ENCODE measurements at regions not wholly inside any gene's neighbourhood (a gene's known extent, or its start where the extent isn't known, plus 50 kb on each side); places are given as distances from the start of the nearest gene placed in this dataset.
"Not testable (repeated sequence)": the region's sequence is repeated elsewhere in the genome, so short reads cannot be mapped to it uniquely, and the experiment has no call there.

DNA sequence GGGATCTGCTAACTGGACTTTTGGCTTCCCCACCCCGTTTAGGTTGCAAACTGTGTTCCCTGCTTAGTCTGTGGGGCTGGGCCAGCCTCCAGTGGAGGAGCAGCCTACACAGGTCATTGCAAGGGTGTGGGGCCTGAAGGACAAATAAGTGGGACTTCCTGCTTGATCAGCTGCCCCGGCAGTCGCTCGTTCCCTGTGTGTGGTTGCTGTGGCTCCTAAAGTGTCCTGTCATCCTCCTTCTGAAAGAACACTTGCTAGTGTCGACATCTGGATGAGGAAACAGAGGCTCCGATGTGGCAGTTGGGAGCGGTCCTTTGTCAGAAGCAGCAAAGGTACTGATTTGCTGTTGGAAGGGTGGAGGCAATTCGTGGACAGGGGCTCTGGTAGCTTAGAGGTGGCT, 88.9 kb upstream of the TBCA start:
- no peak overlapping the region for H3K27ac ChIP-seq
- no peak overlapping the region for H3K4me3 ChIP-seq (ENCODE audit: low read depth, low read length)
- TF ChIP-seq, protein P1, sequence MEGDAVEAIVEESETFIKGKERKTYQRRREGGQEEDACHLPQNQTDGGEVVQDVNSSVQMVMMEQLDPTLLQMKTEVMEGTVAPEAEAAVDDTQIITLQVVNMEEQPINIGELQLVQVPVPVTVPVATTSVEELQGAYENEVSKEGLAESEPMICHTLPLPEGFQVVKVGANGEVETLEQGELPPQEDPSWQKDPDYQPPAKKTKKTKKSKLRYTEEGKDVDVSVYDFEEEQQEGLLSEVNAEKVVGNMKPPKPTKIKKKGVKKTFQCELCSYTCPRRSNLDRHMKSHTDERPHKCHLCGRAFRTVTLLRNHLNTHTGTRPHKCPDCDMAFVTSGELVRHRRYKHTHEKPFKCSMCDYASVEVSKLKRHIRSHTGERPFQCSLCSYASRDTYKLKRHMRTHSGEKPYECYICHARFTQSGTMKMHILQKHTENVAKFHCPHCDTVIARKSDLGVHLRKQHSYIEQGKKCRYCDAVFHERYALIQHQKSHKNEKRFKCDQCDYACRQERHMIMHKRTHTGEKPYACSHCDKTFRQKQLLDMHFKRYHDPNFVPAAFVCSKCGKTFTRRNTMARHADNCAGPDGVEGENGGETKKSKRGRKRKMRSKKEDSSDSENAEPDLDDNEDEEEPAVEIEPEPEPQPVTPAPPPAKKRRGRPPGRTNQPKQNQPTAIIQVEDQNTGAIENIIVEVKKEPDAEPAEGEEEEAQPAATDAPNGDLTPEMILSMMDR (IDR thresholded peaks at IDR 0.05; ENCODE audit: low read depth, low read length): no peak
- H3K36me3 ChIP-seq: no peaks in the 10 kb centered on the region
- no peaks in the 10 kb centered on the region for H3K27me3 ChIP-seq (ENCODE audit: insufficient read depth, low read depth, severe bottlenecking)
- no peaks in the 10 kb centered on the region for H3K9me3 ChIP-seq (ENCODE audit: severe bottlenecking)
- DNase-seq: no peak

DNA sequence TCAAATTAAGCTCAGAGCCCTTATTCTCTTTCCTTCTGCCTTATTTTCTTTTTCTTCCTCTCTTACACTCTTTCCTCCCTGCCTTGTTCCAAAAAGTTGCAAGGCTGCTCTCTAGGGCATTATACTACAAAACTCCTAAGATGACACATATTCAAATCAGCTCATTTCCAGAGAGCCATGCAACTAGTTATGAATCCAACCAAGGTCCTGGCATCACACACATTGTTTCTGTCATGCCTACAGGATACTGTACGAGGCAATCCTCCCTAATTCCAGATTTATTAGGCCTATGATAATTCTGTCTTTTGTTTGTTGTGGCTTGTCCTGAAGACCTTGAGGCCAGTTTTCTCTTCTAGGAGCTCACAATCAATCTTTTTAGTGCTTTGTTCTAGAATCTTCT, 87.0 kb upstream of the TBCA start:
- H3K27me3 ChIP-seq (ENCODE audit: insufficient read depth, low read depth, severe bottlenecking): no peaks in the 10 kb centered on the region
- no peak for DNase-seq
- no peaks in the 10 kb centered on the region for H3K9me3 ChIP-seq (ENCODE audit: severe bottlenecking)
- TF ChIP-seq, protein P1 (IDR thresholded peaks at IDR 0.05; ENCODE audit: low read depth, low read length): no peak
- no peak overlapping the region for H3K27ac ChIP-seq
- no peak overlapping the region for H3K4me3 ChIP-seq (ENCODE audit: low read depth, low read length)
- no peaks in the 10 kb centered on the region for H3K36me3 ChIP-seq

DNA sequence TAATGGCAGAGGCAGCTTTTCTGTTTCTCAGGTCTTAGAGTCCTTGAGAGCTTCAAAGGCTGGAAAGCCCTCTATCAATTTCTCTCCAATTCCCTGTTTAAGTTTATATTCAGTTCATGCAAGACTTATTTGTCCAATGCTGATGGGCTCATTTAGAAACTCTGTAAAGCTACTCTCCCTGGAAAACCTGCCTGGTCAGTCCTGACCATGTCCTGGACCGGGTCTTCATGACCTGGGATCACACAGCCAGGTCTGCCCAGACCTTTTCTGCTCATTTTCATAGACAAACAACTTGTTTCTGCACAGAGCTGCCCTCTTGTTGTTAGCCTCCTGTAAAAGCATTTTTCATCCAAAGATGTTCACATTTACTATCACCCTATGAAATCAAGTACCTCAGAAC, 85.4 kb upstream of the TBCA start:
- Histone ChIP-seq H3K9me3 (ENCODE audit: severe bottlenecking) (no peaks in the 10 kb centered on the region), H3K4me3 (ENCODE audit: low read depth, low read length) (no peak overlapping the region), H3K36me3 (no peaks in the 10 kb centered on the region), H3K27me3 (ENCODE audit: insufficient read depth, low read depth, severe bottlenecking) (no peaks in the 10 kb centered on the region), H3K27ac (no peak overlapping the region)
- TF ChIP-seq, protein P1 (IDR thresholded peaks at IDR 0.05; ENCODE audit: low read depth, low read length): no peak
- no peak for DNase-seq

DNA sequence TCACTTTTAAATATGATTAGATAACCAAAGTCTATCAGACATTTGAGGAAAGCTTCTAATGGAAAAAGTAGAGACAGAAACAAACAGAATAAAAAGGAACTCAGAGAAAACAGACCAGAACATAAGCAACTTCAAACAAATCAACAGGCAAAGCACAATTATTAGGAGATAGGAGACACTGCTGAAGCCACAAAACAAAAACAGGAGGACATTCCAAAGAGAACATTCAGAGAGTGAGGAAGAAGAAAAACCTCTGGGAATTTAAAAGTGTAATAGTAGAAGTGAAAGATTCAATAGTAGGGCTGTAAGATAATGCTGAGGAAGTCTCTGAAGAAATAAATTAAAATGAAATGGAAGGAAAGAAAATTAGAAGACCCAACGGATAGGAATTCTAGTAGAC, 83.2 kb upstream of the TBCA start:
- H3K36me3 ChIP-seq: no peaks in the 10 kb centered on the region
- TF ChIP-seq, protein P1 (IDR thresholded peaks at IDR 0.05; ENCODE audit: low read depth, low read length): no peak
- no peak overlapping the region for H3K27ac ChIP-seq
- H3K4me3 ChIP-seq (ENCODE audit: low read depth, low read length): no peak overlapping the region
- DNase-seq: no peak
- no peaks in the 10 kb centered on the region for H3K27me3 ChIP-seq (ENCODE audit: insufficient read depth, low read depth, severe bottlenecking)
- H3K9me3 ChIP-seq (ENCODE audit: severe bottlenecking): no peaks in the 10 kb centered on the region

DNA sequence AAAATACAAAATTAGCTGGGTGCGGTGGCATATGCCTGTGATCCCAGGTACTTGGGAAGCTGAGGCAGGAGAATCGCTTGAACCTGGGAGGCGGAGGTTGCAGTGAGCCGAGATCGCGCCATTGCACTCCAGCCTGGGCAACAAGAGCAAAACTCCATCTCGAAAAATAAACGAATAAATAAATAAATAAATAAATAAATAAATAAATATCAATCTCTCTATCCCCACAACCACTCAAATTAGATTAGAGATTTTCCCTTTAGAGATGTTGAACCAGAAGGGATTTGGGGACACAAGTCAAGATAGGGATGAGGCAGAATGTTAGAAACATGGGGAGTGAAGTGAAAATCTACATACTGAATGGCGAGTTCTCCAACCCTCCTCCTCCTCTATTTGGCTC, 82.5 kb upstream of the TBCA start:
- H3K4me3 ChIP-seq (ENCODE audit: low read depth, low read length); H3K27ac ChIP-seq; H3K27me3 ChIP-seq (ENCODE audit: insufficient read depth, low read depth, severe bottlenecking); H3K36me3 ChIP-seq; DNase-seq; H3K9me3 ChIP-seq (ENCODE audit: severe bottlenecking): not testable (repeated sequence)

DNA sequence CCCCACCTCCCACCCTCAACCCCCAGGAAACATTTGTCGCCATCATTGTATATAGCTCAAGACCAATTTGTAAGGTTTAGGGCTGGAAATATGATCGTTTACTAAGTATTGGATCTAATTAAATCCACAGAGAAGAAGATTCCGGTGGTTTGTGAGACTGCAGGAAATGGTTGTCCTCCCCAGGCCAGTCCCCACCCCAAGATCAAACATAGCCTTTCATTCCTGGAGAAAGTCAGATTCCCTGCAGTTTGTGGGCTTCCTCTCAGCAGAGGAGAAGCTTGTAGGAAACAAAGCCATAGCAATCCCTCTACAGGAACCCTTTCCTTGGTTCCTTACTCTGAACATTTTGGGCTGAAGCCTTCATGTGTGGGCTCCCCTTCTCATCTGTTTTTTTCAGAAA, 79.2 kb upstream of the TBCA start:
- peaks cover 9% of the 10 kb centered on the region for H3K9me3 ChIP-seq (ENCODE audit: severe bottlenecking)
- DNase-seq: no peak
- no peak overlapping the region for H3K27ac ChIP-seq
- no peak overlapping the region for H3K4me3 ChIP-seq (ENCODE audit: low read depth, low read length)
- H3K36me3 ChIP-seq: no peaks in the 10 kb centered on the region
- TF ChIP-seq, protein P1 (IDR thresholded peaks at IDR 0.05; ENCODE audit: low read depth, low read length): no peak
- H3K27me3 ChIP-seq (ENCODE audit: insufficient read depth, low read depth, severe bottlenecking): no peaks in the 10 kb centered on the region

All from WERI-Rb-1 (cell line).